ENCODE measurements at regions not wholly inside any gene's neighbourhood (a gene's known extent, or its start where the extent isn't known, plus 50 kb on each side); places are given as distances from the start of the nearest gene placed in this dataset.

GRCh38 chr13:97751477-97751876 lies 202.0 kb upstream of the IPO5 start:
- no peak for FAIRE-seq
- H3K23me2 ChIP-seq (ENCODE audit: low read depth, low read length), result no peaks in the 10 kb centered on the region

More at GRCh38 chr13:97751477-97751876, 202.0 kb upstream of the IPO5 start:
- Histone ChIP-seq H2BK12ac (ENCODE audit: low read depth, low read length) (no peak overlapping the region), H4K91ac (replicated peaks; ENCODE audit: insufficient read length, low read length) (no peak overlapping the region), H3K79me1 (ENCODE audit: low read depth, low read length) (no peaks in the 10 kb centered on the region), H3K27ac (ENCODE audit: low read depth, low read length) (no peak overlapping the region), H2AFZ (ENCODE audit: low read length) (no peak overlapping the region), H3K4me3 (ENCODE audit: extremely low read depth in 1 of 4, insufficient read depth in 2 of 4, low read depth in 3 of 4, low read length in 4 of 4) (no peak overlapping the region), H2BK15ac (ENCODE audit: low read length) (no peak overlapping the region), H3K79me2 (ENCODE audit: control insufficient read depth in 1 of 2, insufficient read depth in 2 of 2, low read length in 2 of 2) (no peaks in the 10 kb centered on the region), H3K23ac (ENCODE audit: insufficient read length) (no peak overlapping the region), H4K5ac (ENCODE audit: insufficient read length, low read depth, low read length) (no peak overlapping the region), H4K8ac (ENCODE audit: extremely low read depth, insufficient read depth, low read length) (no peak overlapping the region), H3K18ac (ENCODE audit: extremely low read depth, low read length) (no peak overlapping the region), H2BK120ac (replicated peaks; ENCODE audit: low read depth, low read length) (no peak overlapping the region), H3K9me3 (ENCODE audit: insufficient read depth in 2 of 2, low read depth in 1 of 2, low read length in 1 of 2) (no peaks in the 10 kb centered on the region), H2BK5ac (ENCODE audit: low read depth, low read length) (no peak overlapping the region), H3K56ac (replicated peaks; ENCODE audit: insufficient read length, low read depth, low read length) (no peak overlapping the region), H3K27me3 (replicated peaks in 1 of 4; ENCODE audit: control insufficient read depth in 3 of 4, extremely low read depth in 1 of 4, insufficient read depth in 3 of 4, low read length in 3 of 4) (no peaks in the 10 kb centered on the region), H4K20me1 (replicated peaks in 1 of 2; ENCODE audit: control insufficient read depth in 1 of 2, insufficient read depth in 2 of 2, low read length in 2 of 2) (no peaks in the 10 kb centered on the region), H3K4me2 (ENCODE audit: insufficient read depth in 1 of 2, low read depth in 2 of 2, low read length in 2 of 2) (no peak overlapping the region), H3K4me1 (replicated peaks in 1 of 4; ENCODE audit: control insufficient read depth in 3 of 4, insufficient read depth in 4 of 4, low read length in 3 of 4) (no peaks in the 10 kb centered on the region), H3K14ac (ENCODE audit: insufficient read length) (no peak overlapping the region), H3K9ac (replicated peaks in 1 of 4; ENCODE audit: extremely low read depth in 1 of 4, low read depth in 3 of 4, low read length in 3 of 4) (no peak overlapping the region), H2AK5ac (ENCODE audit: low read depth, low read length) (no peak overlapping the region), H3K36me3 (ENCODE audit: control insufficient read depth in 2 of 4, insufficient read depth in 4 of 4, low read length in 3 of 4) (no peaks in the 10 kb centered on the region), H2BK20ac (ENCODE audit: low read length) (no peak overlapping the region), H3K4ac (replicated peaks; ENCODE audit: insufficient read length, low read depth, low read length) (no peak overlapping the region)
- no peak for TF ChIP-seq SP4 (IDR thresholded peaks at IDR 0.05; ENCODE audit: low read length)
- TF ChIP-seq RBBP5 (IDR thresholded peaks at IDR 0.05; ENCODE audit: borderline replicate concordance, low read depth, low read length), result no peak
- TF ChIP-seq EZH2 (IDR thresholded peaks at IDR 0.05; ENCODE audit: low read depth, low read length, severe bottlenecking), result no peak
- no peak for TF ChIP-seq RXRA (IDR thresholded peaks at IDR 0.05; ENCODE audit: insufficient read depth, low read depth, low read length)
- TF ChIP-seq TBP (IDR thresholded peaks at IDR 0.05; ENCODE audit: low read depth, low read length), result no peak
- no peak for TF ChIP-seq CREB1 (IDR thresholded peaks at IDR 0.05)
- ChIA-PET CTCF (ENCODE audit: partially characterized antibody) (interaction anchor here (0.7 to 1.1 kb wide), 3 partner anchors 12 to 28 kb away, joined by 3 read pairs; no protein-coding TSS in a partner anchor), POLR2A (ENCODE audit: partially characterized antibody) (no interaction called here)
- DNase-seq (ENCODE audit: low read depth in 1 of 2, low spot score in 2 of 2), result no peak
